ENCODE measurements at regions not wholly inside any gene's neighbourhood (a gene's known extent, or its start where the extent isn't known, plus 50 kb on each side); places are given as distances from the start of the nearest gene placed in this dataset.

DNA sequence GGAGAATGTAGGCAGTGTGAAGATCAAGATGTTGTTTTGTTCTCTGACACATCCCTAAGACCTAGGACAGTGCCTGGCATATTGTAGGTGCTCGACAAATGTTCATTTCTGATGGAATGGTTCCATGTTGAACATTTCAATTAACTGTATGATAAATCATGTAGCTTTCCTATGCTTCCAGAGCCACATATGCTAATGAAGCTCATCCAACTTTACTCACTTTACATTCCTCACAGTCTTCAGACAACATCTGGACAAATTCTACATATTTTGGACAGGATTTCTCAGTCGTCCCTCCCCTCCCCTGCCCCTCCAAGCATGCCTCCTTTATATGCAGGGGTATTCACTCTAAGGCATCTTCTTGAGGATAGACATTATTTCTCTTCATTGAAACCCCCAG, 177.9 kb downstream of the BLID start:
- ChIA-PET POLR2A (no interaction called here), CTCF (no interaction called here)
- intact Hi-C loops (cut with DNase I, micrococcal nuclease) = no loop called here
- Histone ChIP-seq H3K36me3 (ENCODE audit: insufficient read depth, low read length) (no peaks in the 10 kb centered on the region), H3K27ac (ENCODE audit: low read depth in 1 of 2, low read length in 2 of 2) (no peak overlapping the region), H3K4me3 (ENCODE audit: low read length) (no peak overlapping the region), H3K27me3 (ENCODE audit: control insufficient read depth in 1 of 2, insufficient read depth in 2 of 2, low read length in 2 of 2) (peaks cover 0 to 2% of the 10 kb centered on the region in 2 experiments), H3K4me1 (ENCODE audit: insufficient read depth, low read length) (no peaks in the 10 kb centered on the region), H3K9me3 (ENCODE audit: control insufficient read depth in 1 of 2, insufficient read depth in 1 of 2, low read length in 2 of 2) (peaks cover 0 to 3% of the 10 kb centered on the region in 2 experiments)
- DNase-seq = no peak
- TF ChIP-seq, protein P1, sequence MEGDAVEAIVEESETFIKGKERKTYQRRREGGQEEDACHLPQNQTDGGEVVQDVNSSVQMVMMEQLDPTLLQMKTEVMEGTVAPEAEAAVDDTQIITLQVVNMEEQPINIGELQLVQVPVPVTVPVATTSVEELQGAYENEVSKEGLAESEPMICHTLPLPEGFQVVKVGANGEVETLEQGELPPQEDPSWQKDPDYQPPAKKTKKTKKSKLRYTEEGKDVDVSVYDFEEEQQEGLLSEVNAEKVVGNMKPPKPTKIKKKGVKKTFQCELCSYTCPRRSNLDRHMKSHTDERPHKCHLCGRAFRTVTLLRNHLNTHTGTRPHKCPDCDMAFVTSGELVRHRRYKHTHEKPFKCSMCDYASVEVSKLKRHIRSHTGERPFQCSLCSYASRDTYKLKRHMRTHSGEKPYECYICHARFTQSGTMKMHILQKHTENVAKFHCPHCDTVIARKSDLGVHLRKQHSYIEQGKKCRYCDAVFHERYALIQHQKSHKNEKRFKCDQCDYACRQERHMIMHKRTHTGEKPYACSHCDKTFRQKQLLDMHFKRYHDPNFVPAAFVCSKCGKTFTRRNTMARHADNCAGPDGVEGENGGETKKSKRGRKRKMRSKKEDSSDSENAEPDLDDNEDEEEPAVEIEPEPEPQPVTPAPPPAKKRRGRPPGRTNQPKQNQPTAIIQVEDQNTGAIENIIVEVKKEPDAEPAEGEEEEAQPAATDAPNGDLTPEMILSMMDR (IDR thresholded peaks at IDR 0.05) = no peak
- H3K36me3 Mint-ChIP-seq (ENCODE audit: low read depth) = no peaks in the 10 kb centered on the region
- peaks cover 8% of the 10 kb centered on the region for H3K27me3 Mint-ChIP-seq
- ATAC-seq (ENCODE audit: poor library complexity) = no peak
- no peak overlapping the region for H3K27ac Mint-ChIP-seq
- no peaks in the 10 kb centered on the region for H3K9me3 Mint-ChIP-seq
- no peak overlapping the region for H3K4me3 Mint-ChIP-seq
- H3K4me1 Mint-ChIP-seq (ENCODE audit: low read depth) = no peaks in the 10 kb centered on the region

DNA sequence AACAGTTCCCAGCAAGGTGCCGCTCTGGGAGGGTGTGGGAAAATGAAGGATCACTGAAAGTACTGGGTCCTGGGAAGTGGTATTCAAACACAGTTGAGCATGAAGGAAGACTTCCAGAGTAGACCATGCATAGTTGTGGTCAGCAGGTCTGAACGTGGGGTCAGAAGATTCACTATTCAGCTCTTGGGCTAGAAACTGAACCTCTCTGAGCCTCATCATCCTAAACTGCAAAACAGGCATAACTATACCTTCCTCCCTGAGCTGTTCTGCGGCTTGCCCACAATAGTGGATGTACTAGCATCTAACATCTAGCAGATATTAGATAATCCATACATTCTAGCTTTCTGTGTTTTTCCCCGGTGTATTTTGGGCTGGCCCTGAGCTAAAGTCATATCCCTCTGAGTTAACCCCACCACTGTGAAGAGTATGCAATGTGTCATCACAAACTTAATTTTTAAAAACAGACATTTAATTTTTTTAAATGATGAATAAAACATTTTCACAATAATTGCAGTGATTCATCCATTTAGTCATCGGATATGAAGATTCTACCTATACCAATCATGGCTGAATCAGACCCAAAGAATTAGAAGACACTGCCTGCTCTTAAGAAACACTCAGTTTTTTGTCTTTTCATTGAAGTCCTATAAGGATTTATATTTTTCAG, 179.1 kb downstream of the BLID start:
- Histone ChIP-seq H3K4me1 (ENCODE audit: insufficient read depth, low read length) (no peaks in the 10 kb centered on the region), H3K36me3 (ENCODE audit: insufficient read depth, low read length) (no peaks in the 10 kb centered on the region), H3K27ac (ENCODE audit: low read depth in 1 of 2, low read length in 2 of 2) (no peak overlapping the region), H3K9me3 (ENCODE audit: control insufficient read depth in 1 of 2, insufficient read depth in 1 of 2, low read length in 2 of 2) (peaks cover 0 to 2% of the 10 kb centered on the region in 2 experiments), H3K4me3 (ENCODE audit: low read length) (no peak overlapping the region), H3K27me3 (ENCODE audit: control insufficient read depth in 1 of 2, insufficient read depth in 2 of 2, low read length in 2 of 2) (peaks cover 0 to 1% of the 10 kb centered on the region in 2 experiments)
- Mint-ChIP-seq H3K27ac (no peak overlapping the region), H3K36me3 (ENCODE audit: low read depth) (no peaks in the 10 kb centered on the region), H3K4me1 (ENCODE audit: low read depth) (no peaks in the 10 kb centered on the region), H3K9me3 (no peaks in the 10 kb centered on the region), H3K4me3 (no peak overlapping the region), H3K27me3 (peaks cover 18% of the 10 kb centered on the region)
- ChIA-PET CTCF (no interaction called here), POLR2A (no interaction called here)
- ATAC-seq (ENCODE audit: poor library complexity) (no peak), DNase-seq (no peak)
- intact Hi-C loops (cut with DNase I, micrococcal nuclease) = no loop called here
- TF ChIP-seq, protein P1 (IDR thresholded peaks at IDR 0.05) = no peak

DNA sequence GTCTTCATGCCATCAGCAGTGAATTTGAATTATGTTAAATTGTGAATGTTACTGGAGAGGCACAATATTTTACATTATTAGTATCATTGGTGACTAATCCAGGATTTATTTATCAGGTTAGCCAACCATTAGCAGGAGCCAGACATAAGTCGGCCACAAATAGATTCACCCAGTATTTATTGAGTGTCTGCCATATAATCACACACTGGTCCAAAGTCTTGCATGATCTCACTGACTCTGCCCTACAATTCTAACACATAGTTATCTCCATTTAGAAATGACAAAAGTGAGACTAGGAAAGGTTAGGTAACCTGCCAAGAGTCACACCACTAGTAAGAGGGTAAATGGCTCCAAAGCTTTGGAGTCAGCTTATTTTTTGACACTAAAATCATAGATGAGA, 179.6 kb downstream of the BLID start:
- TF ChIP-seq, protein P1 (IDR thresholded peaks at IDR 0.05) = no peak
- Mint-ChIP-seq H3K4me3 (no peak overlapping the region), H3K27ac (no peak overlapping the region), H3K9me3 (no peaks in the 10 kb centered on the region), H3K36me3 (ENCODE audit: low read depth) (no peaks in the 10 kb centered on the region), H3K4me1 (ENCODE audit: low read depth) (no peaks in the 10 kb centered on the region), H3K27me3 (peaks cover 24% of the 10 kb centered on the region)
- H3K27me3 ChIP-seq (ENCODE audit: control insufficient read depth in 1 of 2, insufficient read depth in 2 of 2, low read length in 2 of 2) = peaks cover 0 to 3% of the 10 kb centered on the region in 2 experiments
- H3K27ac ChIP-seq (ENCODE audit: low read depth in 1 of 2, low read length in 2 of 2) = no peak overlapping the region
- POLR2A ChIA-PET = no interaction called here
- CTCF ChIA-PET = no interaction called here
- H3K4me3 ChIP-seq (ENCODE audit: low read length) = no peak overlapping the region
- H3K4me1 ChIP-seq (ENCODE audit: insufficient read depth, low read length) = no peaks in the 10 kb centered on the region
- ATAC-seq (ENCODE audit: poor library complexity) = no peak
- no peak for DNase-seq
- intact Hi-C loops (cut with DNase I, micrococcal nuclease) = no loop called here
- H3K36me3 ChIP-seq (ENCODE audit: insufficient read depth, low read length) = no peaks in the 10 kb centered on the region
- no peaks in the 10 kb centered on the region for H3K9me3 ChIP-seq (ENCODE audit: control insufficient read depth in 1 of 2, insufficient read depth in 1 of 2, low read length in 2 of 2)
